K562 (cell line): ENCODE measurements at regions not wholly inside any gene's neighbourhood (a gene's known extent, or its start where the extent isn't known, plus 50 kb on each side); places are given as distances from the start of the nearest gene placed in this dataset.

Source experiments
- CREB1 ChIP-seq, 2 experiments: sonication (generic) in 1 of 2; formaldehyde crosslinking in 1 of 2; IDR thresholded peaks; 2 replicates each; pipeline versions ENCODE4 v1.6.1 to v1.8.0; 2012 to 2022; ENCODE audit warnings: inconsistent platforms in 1 of 2, mild to moderate bottlenecking in 1 of 2, missing genetic modification reagents in 1 of 2, moderate library complexity in 1 of 2
- CREM ChIP-seq: IDR thresholded peaks from 2 replicates; pipeline ENCODE4 v1.6.1; 2014; ENCODE audit warnings: antibody characterized with exemption, low read depth
- EP400 ChIP-seq: fragments of 450-650 bp; IDR thresholded peaks from 2 replicates; pipeline ENCODE4 v1.6.1; 2017; ENCODE audit warnings: antibody characterized with exemption, mild to moderate bottlenecking, moderate library complexity
- MXI1 ChIP-seq: IDR thresholded peaks from 2 replicates; pipeline ENCODE4 v1.6.1; 2011; ENCODE audit warnings: low read depth, mild to moderate bottlenecking, improper control_type of control experiment, low read length
- MYNN ChIP-seq, 2 experiments: sonication (generic); formaldehyde crosslinking in 1 of 2; IDR thresholded peaks; 2 replicates each; pipeline versions ENCODE4 v1.5.0 to v1.6.1; 2016 to 2020; ENCODE audit warnings: antibody characterized with exemption in 1 of 2, missing genetic modification reagents in 1 of 2
- NELFE ChIP-seq: IDR thresholded peaks from 2 replicates; pipeline ENCODE4 v1.6.1; 2011; ENCODE audit warnings: mild to moderate bottlenecking; ENCODE audit not compliant: insufficient read depth, insufficient read length
- POLR2AphosphoS5 ChIP-seq: IDR thresholded peaks from 2 replicates; pipeline ENCODE4 v1.6.1; 2011; ENCODE audit warnings: mild to moderate bottlenecking, low read depth, low read length, moderate library complexity; ENCODE audit not compliant: control insufficient read depth, insufficient read depth
- SFPQ ChIP-seq: fragments of 200-400 bp; formaldehyde crosslinking; IDR thresholded peaks from 2 replicates; pipeline ENCODE4 v1.6.1; 2017; ENCODE audit warnings: mild to moderate bottlenecking, low read depth, low read length, moderate library complexity
- SMARCC2 ChIP-seq: fragments of 450-650 bp; IDR thresholded peaks from 2 replicates; pipeline ENCODE4 v1.6.1; 2017; ENCODE audit warnings: antibody characterized with exemption, moderate library complexity, mild to moderate bottlenecking, low read depth
- SMC3 ChIP-seq: conservative IDR thresholded peaks from 2 replicates; pipeline ENCODE4 v1.6.1; 2011; ENCODE audit warnings: low read depth, low read length, improper control_type of control experiment; ENCODE audit not compliant: insufficient read depth
- SRSF1 ChIP-seq: fragments of 200-400 bp; formaldehyde crosslinking; IDR thresholded peaks from 2 replicates; pipeline ENCODE4 v1.6.1; 2017; ENCODE audit warnings: mild to moderate bottlenecking, low read depth, low read length, moderate library complexity
- ZBTB40 ChIP-seq, 2 experiments: fragments of 450-650 bp in 1 of 2; sonication (generic) in 1 of 2; formaldehyde crosslinking in 1 of 2; IDR thresholded peaks; 2 replicates each; pipeline versions ENCODE4 v1.7.1 to v1.9.0; 2016 to 2022; ENCODE audit warnings: inconsistent platforms in 1 of 2, mild to moderate bottlenecking in 1 of 2, missing genetic modification reagents in 1 of 2
- ZC3H11A ChIP-seq: IDR thresholded peaks from 2 replicates; pipeline ENCODE4 v1.6.1; 2012; ENCODE audit warnings: low read depth, low read length, improper control_type of control experiment

- TF ChIP-seq SMARCC2, result no peak
- TF ChIP-seq CREM, result no peak
- no peak for TF ChIP-seq SMC3
- TF ChIP-seq POLR2AphosphoS5, result no peak
- TF ChIP-seq ZBTB40 (IDR thresholded peaks at IDR 0.05), result no peak
- TF ChIP-seq ZBTB40 (CRISPR knock-in tag; IDR thresholded peaks at IDR 0.05), result no peak
- TF ChIP-seq SFPQ, result no peak
- TF ChIP-seq NELFE, result no peak
- TF ChIP-seq CREB1 (IDR thresholded peaks at IDR 0.05), result no peak
- TF ChIP-seq CREB1 (CRISPR knock-in tag; IDR thresholded peaks at IDR 0.05), result no peak
- TF ChIP-seq MYNN (IDR thresholded peaks at IDR 0.05), result no peak
- no peak for TF ChIP-seq MYNN (CRISPR knock-in tag; IDR thresholded peaks at IDR 0.05)
- no peak for TF ChIP-seq MXI1
- TF ChIP-seq SRSF1, result no peak
- no peak for TF ChIP-seq EP400
- no peak for TF ChIP-seq ZC3H11A
Observed at GRCh38 chr7:46545790-46546189, 624.7 kb upstream of the IGFBP3 start.
